ENCODE measurements at regions not wholly inside any gene's neighbourhood (a gene's known extent, or its start where the extent isn't known, plus 50 kb on each side); places are given as distances from the start of the nearest gene placed in this dataset.
"Not testable (repeated sequence)": the region's sequence is repeated elsewhere in the genome, so short reads cannot be mapped to it uniquely, and the experiment has no call there.

DNA sequence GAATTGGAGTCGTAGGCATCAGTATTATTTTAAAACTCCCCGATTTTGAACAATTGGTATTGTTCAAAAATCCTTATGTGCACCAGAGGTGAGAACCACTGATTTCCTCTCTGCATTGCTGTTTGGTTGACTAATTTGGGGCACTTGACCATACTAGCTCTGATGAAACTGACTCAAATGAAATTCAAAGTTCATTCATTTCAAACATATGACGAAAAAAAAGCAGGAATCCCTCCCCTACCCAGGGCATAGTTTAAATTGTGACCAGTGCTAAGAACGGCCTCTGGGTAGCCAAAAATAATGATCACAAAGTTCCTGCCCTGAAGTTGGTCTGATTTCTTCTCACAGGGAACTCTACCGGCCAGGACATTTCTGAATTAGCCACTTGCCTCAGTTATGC, 75.7 kb upstream of the EGFL6 start:
- WGBS (ENCODE audit: insufficient coverage, low lambda C conversion rate): no CpG with 5 or more reads among the region's 5 CpGs
- H3K27me3 ChIP-seq (ENCODE audit: control insufficient read depth, insufficient read depth, low read length): no peaks in the 10 kb centered on the region
- H3K9me3 ChIP-seq (ENCODE audit: control insufficient read depth, low read depth, low read length): no peaks in the 10 kb centered on the region
- H3K36me3 ChIP-seq (ENCODE audit: control insufficient read depth, insufficient read depth, low read length): no peaks in the 10 kb centered on the region
- H3K4me3 ChIP-seq (ENCODE audit: low read length): no peak overlapping the region
- no peak overlapping the region for H3K27ac ChIP-seq (ENCODE audit: low read length)
- H3K4me1 ChIP-seq (ENCODE audit: control insufficient read depth, insufficient read depth, low read length): no peaks in the 10 kb centered on the region
- no peak for DNase-seq

DNA sequence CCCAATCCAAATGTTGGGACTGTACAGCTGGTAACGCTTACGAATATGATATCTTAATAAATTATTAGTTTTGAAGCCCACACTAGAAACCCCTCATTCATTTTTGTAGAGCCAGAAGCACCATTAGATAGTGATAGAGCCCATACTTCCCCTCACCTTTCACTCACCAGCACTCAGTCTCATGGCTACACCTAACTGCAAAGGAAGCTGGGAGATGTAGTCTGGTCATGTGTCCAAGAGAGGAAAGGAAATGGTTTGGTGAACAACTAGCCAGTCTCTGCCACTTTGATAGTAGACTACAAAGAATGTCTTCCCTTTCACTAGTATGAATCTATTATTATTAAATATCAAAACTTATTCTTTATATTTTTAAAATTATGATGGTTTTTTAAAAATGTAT, 77.1 kb upstream of the EGFL6 start:
- H3K4me3 ChIP-seq (ENCODE audit: low read length): no peak overlapping the region
- peaks cover 5% of the 10 kb centered on the region for H3K4me1 ChIP-seq (ENCODE audit: control insufficient read depth, insufficient read depth, low read length)
- H3K36me3 ChIP-seq (ENCODE audit: control insufficient read depth, insufficient read depth, low read length): no peaks in the 10 kb centered on the region
- no peaks in the 10 kb centered on the region for H3K9me3 ChIP-seq (ENCODE audit: control insufficient read depth, low read depth, low read length)
- no peak for DNase-seq
- WGBS (ENCODE audit: insufficient coverage, low lambda C conversion rate): no CpG with 5 or more reads among the region's 2 CpGs
- H3K27ac ChIP-seq (ENCODE audit: low read length): no peak overlapping the region
- no peaks in the 10 kb centered on the region for H3K27me3 ChIP-seq (ENCODE audit: control insufficient read depth, insufficient read depth, low read length)

DNA sequence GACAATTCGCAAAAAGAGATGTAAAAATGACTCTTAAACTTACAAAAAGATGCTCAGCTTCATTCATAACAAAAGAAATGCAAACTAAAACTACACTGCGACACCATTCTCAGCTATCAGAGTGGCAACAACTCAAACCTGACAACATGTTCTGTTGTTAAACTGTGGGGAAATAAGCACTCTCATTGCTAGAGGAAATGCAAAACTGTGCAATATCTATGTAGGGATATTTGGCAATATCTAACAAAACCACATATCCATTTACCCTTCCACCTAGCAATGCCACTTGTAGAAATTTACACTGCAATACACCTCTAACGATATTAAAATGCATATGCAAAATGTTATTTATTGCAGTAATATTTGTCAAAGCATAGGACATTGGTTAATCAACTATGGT, 78.3 kb upstream of the EGFL6 start:
- no peaks in the 10 kb centered on the region for H3K27me3 ChIP-seq (ENCODE audit: control insufficient read depth, insufficient read depth, low read length)

DNA sequence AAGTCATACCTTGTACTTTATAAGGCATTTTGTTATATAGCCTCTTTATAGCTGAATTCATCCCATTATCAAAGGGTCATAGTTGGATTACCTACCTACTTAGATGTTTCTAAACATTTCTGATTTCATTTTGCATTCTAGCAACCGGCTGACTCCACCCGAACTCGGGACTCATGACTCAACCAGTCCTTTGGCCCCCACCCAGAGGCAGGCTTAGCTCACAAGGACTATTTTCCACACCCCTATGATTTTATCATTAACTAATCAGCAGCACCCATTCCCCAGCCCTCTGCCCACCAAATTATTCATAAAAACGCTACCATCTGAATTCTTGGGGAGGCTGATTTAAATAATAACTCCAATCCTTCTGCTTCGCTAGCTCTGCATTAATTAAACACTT, 79.9 kb upstream of the EGFL6 start:
- H3K9me3 ChIP-seq (ENCODE audit: control insufficient read depth, low read depth, low read length): no peaks in the 10 kb centered on the region
- H3K27me3 ChIP-seq (ENCODE audit: control insufficient read depth, insufficient read depth, low read length): no peaks in the 10 kb centered on the region
- no peak overlapping the region for H3K4me3 ChIP-seq (ENCODE audit: low read length)
- no peak for DNase-seq
- WGBS (ENCODE audit: insufficient coverage, low lambda C conversion rate): no CpG with 5 or more reads among the region's 5 CpGs
- H3K4me1 ChIP-seq (ENCODE audit: control insufficient read depth, insufficient read depth, low read length): peaks cover 8% of the 10 kb centered on the region
- no peaks in the 10 kb centered on the region for H3K36me3 ChIP-seq (ENCODE audit: control insufficient read depth, insufficient read depth, low read length)
- H3K27ac ChIP-seq (ENCODE audit: low read length): no peak overlapping the region

More for the DNA sequence above, 78.3 kb upstream of the EGFL6 start:
- Histone ChIP-seq H3K36me3 (ENCODE audit: control insufficient read depth, insufficient read depth, low read length) (no peaks in the 10 kb centered on the region), H3K9me3 (ENCODE audit: control insufficient read depth, low read depth, low read length) (no peaks in the 10 kb centered on the region), H3K27ac (ENCODE audit: low read length) (no peak overlapping the region), H3K4me3 (ENCODE audit: low read length) (no peak overlapping the region), H3K4me1 (ENCODE audit: control insufficient read depth, insufficient read depth, low read length) (peaks cover 5% of the 10 kb centered on the region)
- no CpG with 5 or more reads among the region's 3 CpGs for WGBS (ENCODE audit: insufficient coverage, low lambda C conversion rate)
- DNase-seq: no peak

DNA sequence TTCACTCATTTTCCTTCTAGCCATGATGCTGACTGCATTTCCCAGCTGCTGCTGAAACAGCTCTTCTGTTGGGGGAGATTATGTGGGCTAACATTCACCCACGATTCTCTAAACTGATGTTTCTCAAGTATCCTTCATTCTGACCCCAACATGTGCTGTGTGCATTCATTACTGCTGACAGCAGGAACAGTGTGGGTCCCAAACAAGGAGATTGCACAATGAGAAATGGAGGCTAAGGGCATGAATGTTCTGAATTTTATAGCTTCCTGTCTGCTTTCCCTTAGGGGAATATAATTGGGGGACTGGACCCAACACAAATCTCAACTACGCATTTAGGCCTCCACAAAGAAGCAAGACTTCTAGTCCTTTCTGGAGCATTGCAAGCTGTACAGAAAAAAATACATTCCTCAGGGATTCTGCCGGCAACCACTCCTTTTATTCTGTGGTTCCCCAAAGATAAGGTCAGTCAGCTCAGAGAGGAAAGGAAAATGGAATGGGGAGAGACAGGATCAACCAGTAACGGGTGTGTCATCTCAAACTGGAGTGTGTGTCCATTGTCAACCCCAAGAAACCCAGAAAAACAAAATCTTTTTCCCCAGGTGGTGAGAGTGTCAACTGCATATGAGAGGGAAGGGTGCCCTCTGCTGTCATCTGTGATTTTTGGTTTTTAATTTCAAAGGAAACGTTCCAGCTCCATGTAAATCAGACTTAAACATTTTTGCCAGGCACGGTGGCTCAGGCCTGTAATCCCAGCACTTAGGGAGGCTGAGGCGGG, 81.5 kb upstream of the EGFL6 start:
- DNase-seq: peak; percentile 36 to 47
- no peaks in the 10 kb centered on the region for H3K27me3 ChIP-seq (ENCODE audit: control insufficient read depth, insufficient read depth, low read length)
- peaks cover 8% of the 10 kb centered on the region for H3K4me1 ChIP-seq (ENCODE audit: control insufficient read depth, insufficient read depth, low read length)
- H3K36me3 ChIP-seq (ENCODE audit: control insufficient read depth, insufficient read depth, low read length): no peaks in the 10 kb centered on the region
- peak overlapping the region; percentile 1 for H3K27ac ChIP-seq (ENCODE audit: low read length)
- no peaks in the 10 kb centered on the region for H3K9me3 ChIP-seq (ENCODE audit: control insufficient read depth, low read depth, low read length)
- H3K4me3 ChIP-seq (ENCODE audit: low read length): no peak overlapping the region
- no CpG with 5 or more reads among the region's 7 CpGs for WGBS (ENCODE audit: insufficient coverage, low lambda C conversion rate)

DNA sequence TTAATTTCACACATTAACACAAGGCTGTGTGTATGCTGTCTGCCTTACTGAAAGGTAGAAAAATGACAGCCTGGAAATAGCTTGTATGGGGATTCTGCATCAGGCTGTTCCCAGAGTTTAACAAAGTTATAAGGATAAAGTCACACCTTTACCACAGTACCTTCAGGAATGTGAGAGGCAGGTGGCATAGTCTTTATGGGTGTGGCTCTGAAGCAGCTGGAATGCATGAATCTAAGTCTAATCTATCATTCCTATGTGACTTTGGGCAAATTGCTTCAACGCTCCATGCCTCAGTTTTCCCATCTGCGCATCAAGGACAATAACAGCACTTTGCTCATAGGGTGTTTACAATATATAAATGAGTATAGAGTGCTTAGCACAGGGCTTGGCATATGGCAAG, 84.2 kb upstream of the EGFL6 start:
- Histone ChIP-seq H3K9me3 (ENCODE audit: control insufficient read depth, low read depth, low read length) (no peaks in the 10 kb centered on the region), H3K4me3 (ENCODE audit: low read length) (no peak overlapping the region), H3K4me1 (ENCODE audit: control insufficient read depth, insufficient read depth, low read length) (peaks cover 8% of the 10 kb centered on the region), H3K36me3 (ENCODE audit: control insufficient read depth, insufficient read depth, low read length) (no peaks in the 10 kb centered on the region), H3K27ac (ENCODE audit: low read length) (no peak overlapping the region), H3K27me3 (ENCODE audit: control insufficient read depth, insufficient read depth, low read length) (no peaks in the 10 kb centered on the region)
- peak in 1 of 2 donors; percentile 26 for DNase-seq
- whole genome bisulfite sequencing (ENCODE audit: insufficient coverage, low lambda C conversion rate): no CpG with 5 or more reads among the region's 2 CpGs

DNA sequence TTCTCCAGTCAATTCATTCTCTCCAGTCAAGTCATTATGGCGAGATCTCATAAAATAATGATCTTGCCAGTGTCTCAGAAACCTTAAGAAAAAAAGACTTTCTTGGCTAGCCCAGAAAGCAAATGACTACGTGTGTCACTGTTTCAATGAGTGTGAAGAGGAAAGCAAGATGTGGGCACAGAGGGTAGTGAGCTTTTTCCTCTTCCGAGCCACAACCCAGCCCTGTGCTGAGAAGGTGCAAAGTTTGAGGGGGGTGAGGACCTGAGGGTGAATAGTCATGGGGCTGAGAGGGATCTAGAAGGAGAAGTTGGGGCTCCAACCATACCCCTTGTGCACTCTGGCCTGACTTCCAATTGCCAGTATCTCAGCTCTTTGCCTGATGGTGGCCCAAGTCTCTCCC, 85.6 kb upstream of the EGFL6 start:
- Histone ChIP-seq H3K4me1 (ENCODE audit: control insufficient read depth, insufficient read depth, low read length) (peaks cover 8% of the 10 kb centered on the region), H3K27me3 (ENCODE audit: control insufficient read depth, insufficient read depth, low read length) (no peaks in the 10 kb centered on the region), H3K9me3 (ENCODE audit: control insufficient read depth, low read depth, low read length) (no peaks in the 10 kb centered on the region), H3K4me3 (ENCODE audit: low read length) (no peak overlapping the region), H3K27ac (ENCODE audit: low read length) (no peak overlapping the region), H3K36me3 (ENCODE audit: control insufficient read depth, insufficient read depth, low read length) (no peaks in the 10 kb centered on the region)
- DNase-seq: no peak
- WGBS (ENCODE audit: insufficient coverage, low lambda C conversion rate): no CpG with 5 or more reads among the region's 3 CpGs

DNA sequence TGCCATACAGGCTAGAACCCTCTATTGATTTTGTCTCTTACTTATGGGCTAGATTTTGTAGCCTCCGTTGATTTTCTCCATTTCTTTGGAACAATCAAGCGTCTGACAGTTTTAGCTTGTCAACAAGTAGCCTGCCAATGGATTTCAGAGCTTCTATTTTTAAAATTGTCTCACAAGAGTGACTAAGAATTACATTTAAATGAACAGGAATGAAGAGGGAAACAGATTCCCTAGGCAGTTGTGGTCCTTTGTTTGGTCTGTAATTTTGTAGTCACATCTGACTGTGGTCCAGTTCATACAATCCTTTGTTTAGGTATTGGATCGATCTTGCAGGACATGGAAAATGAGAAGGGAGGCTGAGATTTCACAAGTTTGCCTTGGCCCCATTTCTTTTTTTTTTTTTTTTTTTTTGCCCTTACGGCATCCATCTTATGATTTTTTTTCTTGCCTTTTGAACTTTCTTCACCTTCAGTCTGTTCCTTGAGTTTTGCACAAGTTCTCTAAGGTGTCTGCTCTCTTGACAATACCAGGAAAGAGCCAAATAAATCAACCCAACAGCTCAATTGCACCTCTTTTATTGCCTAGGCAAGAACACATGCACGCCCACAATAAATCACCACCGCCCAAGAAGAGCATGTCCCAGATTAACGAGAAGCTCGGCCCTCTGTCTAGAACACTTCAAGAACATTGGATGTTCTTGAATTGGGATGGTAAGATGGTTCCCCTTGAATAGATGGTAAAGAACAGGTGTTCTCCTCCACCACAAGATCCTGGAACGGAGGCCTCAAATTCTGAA, 86.5 kb upstream of the EGFL6 start:
- Histone ChIP-seq H3K36me3 (ENCODE audit: control insufficient read depth, insufficient read depth, low read length) (no peaks in the 10 kb centered on the region), H3K27ac (ENCODE audit: low read length) (no peak overlapping the region), H3K9me3 (ENCODE audit: control insufficient read depth, low read depth, low read length) (no peaks in the 10 kb centered on the region), H3K4me3 (ENCODE audit: low read length) (no peak overlapping the region), H3K4me1 (ENCODE audit: control insufficient read depth, insufficient read depth, low read length) (peaks cover 7% of the 10 kb centered on the region), H3K27me3 (ENCODE audit: control insufficient read depth, insufficient read depth, low read length) (no peaks in the 10 kb centered on the region)
- whole genome bisulfite sequencing (ENCODE audit: insufficient coverage, low lambda C conversion rate): no CpG with 5 or more reads among the region's 9 CpGs
- peak in 1 of 2 donors; percentile 37 for DNase-seq

DNA sequence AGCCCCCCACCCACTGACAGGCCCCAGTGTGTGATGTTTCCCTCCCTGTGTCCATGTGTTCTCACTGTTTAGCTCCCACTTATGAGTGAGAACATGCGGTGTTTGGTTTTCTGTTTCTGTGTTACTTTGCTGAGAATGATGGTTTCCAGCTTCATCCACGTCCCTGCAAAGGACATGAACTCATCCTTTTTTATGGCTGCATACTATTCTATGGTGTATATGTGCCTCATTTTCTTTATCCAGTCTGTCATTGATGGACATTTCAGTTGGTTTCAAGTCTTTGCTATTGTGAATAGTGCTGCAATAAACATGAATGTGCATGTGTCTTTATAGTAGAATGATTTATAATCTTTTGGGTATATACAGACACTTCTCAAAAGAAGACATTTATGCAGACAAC, 88.6 kb upstream of the EGFL6 start:
- not testable (repeated sequence) for H3K27me3 ChIP-seq (ENCODE audit: control insufficient read depth, insufficient read depth, low read length); H3K27ac ChIP-seq (ENCODE audit: low read length); H3K36me3 ChIP-seq (ENCODE audit: control insufficient read depth, insufficient read depth, low read length); H3K4me1 ChIP-seq (ENCODE audit: control insufficient read depth, insufficient read depth, low read length); H3K9me3 ChIP-seq (ENCODE audit: control insufficient read depth, low read depth, low read length); DNase-seq; H3K4me3 ChIP-seq (ENCODE audit: low read length)
- no CpG with 5 or more reads among the region's 2 CpGs for WGBS (ENCODE audit: insufficient coverage, low lambda C conversion rate)

DNA sequence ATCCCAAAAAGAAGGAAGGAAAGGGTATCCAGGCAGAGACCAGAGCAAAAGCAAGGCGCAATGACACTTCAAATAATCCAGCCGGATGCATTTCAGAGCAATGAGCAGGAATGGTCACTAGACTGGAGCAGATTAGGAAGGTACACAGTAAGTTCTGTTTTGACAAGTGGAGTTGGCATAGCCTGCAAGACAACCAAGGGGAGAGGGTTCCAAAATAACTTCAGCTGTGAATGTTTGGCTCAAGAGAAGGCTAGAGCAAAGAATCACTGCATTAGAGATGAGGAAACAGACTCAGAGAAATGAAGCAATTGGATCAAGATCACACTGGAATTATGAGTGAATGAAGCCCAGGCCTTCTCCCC, 90.0 kb upstream of the EGFL6 start:
- no CpG with 5 or more reads among the region's 2 CpGs for WGBS (ENCODE audit: insufficient coverage, low lambda C conversion rate)
- Histone ChIP-seq H3K36me3 (ENCODE audit: control insufficient read depth, insufficient read depth, low read length) (no peaks in the 10 kb centered on the region), H3K9me3 (ENCODE audit: control insufficient read depth, low read depth, low read length) (no peaks in the 10 kb centered on the region), H3K27ac (ENCODE audit: low read length) (no peak overlapping the region), H3K4me3 (ENCODE audit: low read length) (no peak overlapping the region), H3K4me1 (ENCODE audit: control insufficient read depth, insufficient read depth, low read length) (no peaks in the 10 kb centered on the region), H3K27me3 (ENCODE audit: control insufficient read depth, insufficient read depth, low read length) (no peaks in the 10 kb centered on the region)
- DNase-seq: no peak

Data from large intestine (tissue), 3 donors.